HCT116 (cell line): ENCODE measurements at regions not wholly inside any gene's neighbourhood (a gene's known extent, or its start where the extent isn't known, plus 50 kb on each side); places are given as distances from the start of the nearest gene placed in this dataset.

ENCODE experiments used
- ATAC-seq: fragments of 200-7000 bp; cut with Tn5 transposase; 2 replicates; pipeline ENCODE4 v1.9.1; 2020; ENCODE audit warnings: mild to moderate bottlenecking, moderate library complexity
- BruUV-seq: library from RNA; stranded (reverse); fragments of 400-500 nt; replicated peaks from 2 replicates; lab custom pipeline; 2021; lab: Mats Ljungman, UMichigan
- CTCF ChIA-PET: fragments of 300-600 bp; sonication (Branson Sonifier 250); formaldehyde crosslinking; loops from one replicate; lab custom pipeline; 2021; ENCODE audit warnings: antibody characterized with exemption; lab: Charles Lee
- POLR2A ChIA-PET: fragments of 300-600, 350-600 bp; sonication (Branson Sonifier 250); formaldehyde crosslinking; loops from one replicate; lab custom pipeline; 2021; ENCODE audit warnings: antibody characterized with exemption; lab: Charles Lee
- RAD21 ChIA-PET, 2 experiments: fragments of 300-600 bp; sonication (Branson Sonifier 250); formaldehyde crosslinking; loops; one replicate each; lab custom pipeline; 2023; ENCODE audit warnings: low total read pairs in 2 of 2; ENCODE audit not compliant: uncharacterized antibody in 2 of 2, unreplicated experiment in 2 of 2, low non-redundant PET in 1 of 2; lab: Charles Lee
- DNase-seq: peaks from one replicate; pipeline ENCODE4 v3.0.0-alpha.2; 2010; ENCODE audit warnings: low read depth, low spot score
- H2AFZ ChIP-seq: fragments of 200-600 bp; shearing (Covaris generic), sonication (generic); 2 replicates; pipeline ENCODE4 v1.6.1; 2017; ENCODE audit warnings: low read depth, mixed run types, mixed read lengths, antibody characterized with exemption, low read length; ENCODE audit not compliant: poor library complexity, severe bottlenecking
- H3K27ac ChIP-seq: 2 replicates; pipeline ENCODE4 v1.5.1; 2012; ENCODE audit warnings: low read depth, low read length
- H3K27me3 ChIP-seq: fragments of 200-600 bp; sonication (generic); 2 replicates; pipeline ENCODE4 v1.6.1; 2016; ENCODE audit warnings: mixed run types, low read length, mixed read lengths; ENCODE audit not compliant: insufficient read depth
- H3K36me3 ChIP-seq, 2 experiments: fragments of 200-500 bp in 1 of 2; fragments of 200-600 bp in 1 of 2; sonication (Bioruptor generic) in 1 of 2; sonication (generic) in 1 of 2; 2 replicates each; pipeline versions ENCODE4 v1.5.1 to v1.6.1; 2014 to 2016; ENCODE audit warnings: low read length in 2 of 2, inconsistent platforms in 1 of 2, mixed read lengths in 1 of 2, mixed run types in 1 of 2; ENCODE audit not compliant: insufficient read depth in 2 of 2, control insufficient read depth in 1 of 2
- H3K4me1 ChIP-seq, 2 experiments: fragments of 200-600 bp in 1 of 2; sonication (generic) in 1 of 2; 2 replicates each; pipeline versions ENCODE4 v1.5.1 to v1.6.1; 2012 to 2017; ENCODE audit warnings: low read length in 2 of 2, inconsistent platforms in 1 of 2, mild to moderate bottlenecking in 1 of 2, mixed read lengths in 1 of 2, mixed run types in 1 of 2, moderate library complexity in 1 of 2; ENCODE audit not compliant: insufficient read depth in 2 of 2, control insufficient read depth in 1 of 2
- H3K4me2 ChIP-seq: fragments of 200-600 bp; sonication (generic); 2 replicates; pipeline ENCODE4 v1.6.1; 2017; ENCODE audit warnings: mixed run types, low read length, mixed read lengths
- H3K4me3 ChIP-seq, 2 experiments: fragments of 200-600 bp in 1 of 2; sonication (generic) in 1 of 2; replicated peaks in 1 of 2; 2 replicates each; pipeline ENCODE4 v1.5.1; 2011 to 2016; ENCODE audit warnings: low read length in 2 of 2, control low read depth in 1 of 2, low read depth in 1 of 2, mild to moderate bottlenecking in 1 of 2, mixed read lengths in 1 of 2, mixed run types in 1 of 2
- H3K79me2 ChIP-seq: fragments of 200-600 bp; sonication (generic); 2 replicates; pipeline ENCODE4 v1.6.1; 2017; ENCODE audit warnings: mild to moderate bottlenecking, mixed run types, low read length, moderate library complexity, mixed read lengths; ENCODE audit not compliant: insufficient read depth
- H3K9ac ChIP-seq: fragments of 200-600 bp; sonication (generic); 2 replicates; pipeline ENCODE4 v1.6.1; 2016; ENCODE audit warnings: low read length, mixed read lengths
- H3K9me2 ChIP-seq: fragments of 200-600 bp; sonication (generic), shearing (Covaris generic); 2 replicates; pipeline ENCODE4 v1.6.1; 2017; ENCODE audit warnings: mixed run types, mild to moderate bottlenecking, moderate library complexity; ENCODE audit not compliant: insufficient read depth
- H3K9me3 ChIP-seq, 2 experiments: fragments of 200-500 bp in 1 of 2; fragments of 200-600 bp in 1 of 2; sonication (Bioruptor generic) in 1 of 2; sonication (generic) in 1 of 2; 2 replicates each; pipeline ENCODE4 v1.6.1; 2014 to 2017; ENCODE audit warnings: low read length in 2 of 2, mixed read lengths in 2 of 2, inconsistent platforms in 1 of 2, low read depth in 1 of 2, mild to moderate bottlenecking in 1 of 2, mixed run types in 1 of 2, moderate library complexity in 1 of 2; ENCODE audit not compliant: control insufficient read depth in 1 of 2, insufficient read depth in 1 of 2
- H4K20me1 ChIP-seq: fragments of 200-600 bp; sonication (generic), shearing (Covaris generic); 2 replicates; pipeline ENCODE4 v1.6.1; 2017; ENCODE audit warnings: mixed run types, mild to moderate bottlenecking, moderate library complexity; ENCODE audit not compliant: insufficient read depth
- ATF3 ChIP-seq: IDR thresholded peaks from 2 replicates; pipeline ENCODE4 v1.6.1; 2012
- CTCF ChIP-seq, 3 experiments: fragments of 200-600 bp in 1 of 3; sonication (generic) in 1 of 3; IDR thresholded peaks in 2 of 3; conservative IDR thresholded peaks in 1 of 3; 2 replicates each; pipeline ENCODE4 v1.5.1; 2012 to 2017; ENCODE audit warnings: low read depth in 2 of 3, low read length in 2 of 3, antibody characterized with exemption in 1 of 3, borderline replicate concordance in 1 of 3, control low read depth in 1 of 3, mild to moderate bottlenecking in 1 of 3, mixed read lengths in 1 of 3, mixed run types in 1 of 3, moderate library complexity in 1 of 3; ENCODE audit not compliant: insufficient read depth in 1 of 3
- ELF1 ChIP-seq: IDR thresholded peaks from 2 replicates; pipeline ENCODE4 v1.6.1; 2012; ENCODE audit warnings: low read depth, borderline replicate concordance
- FOSL1 ChIP-seq: IDR thresholded peaks from 2 replicates; pipeline ENCODE4 v1.6.1; 2012; ENCODE audit warnings: low read depth
- JUND ChIP-seq: IDR thresholded peaks from 2 replicates; pipeline ENCODE4 v1.6.1; 2012
- MAX ChIP-seq: IDR thresholded peaks from 2 replicates; pipeline ENCODE4 v1.6.1; 2012
- POLR2A ChIP-seq: IDR thresholded peaks from 2 replicates; pipeline ENCODE4 v1.7.0; 2011; ENCODE audit warnings: borderline replicate concordance; ENCODE audit not compliant: insufficient read depth, insufficient read length; ENCODE audit errors: extremely low read depth
- POLR2AphosphoS5 ChIP-seq: IDR thresholded peaks from 2 replicates; pipeline ENCODE4 v1.6.1; 2011; ENCODE audit warnings: mild to moderate bottlenecking, low read depth, low read length, moderate library complexity
- RAD21 ChIP-seq: IDR thresholded peaks from 2 replicates; pipeline ENCODE4 v1.6.1; 2012; ENCODE audit warnings: low read depth, mild to moderate bottlenecking
- SP1 ChIP-seq: IDR thresholded peaks from 2 replicates; pipeline ENCODE4 v1.6.1; 2012; ENCODE audit warnings: low read depth
- SRF ChIP-seq: IDR thresholded peaks from 2 replicates; pipeline ENCODE4 v1.6.1; 2012; ENCODE audit warnings: low read depth
- TCF7L2 ChIP-seq: IDR thresholded peaks from 2 replicates; pipeline ENCODE4 v1.7.0; 2011; ENCODE audit warnings: borderline replicate concordance, inconsistent platforms; ENCODE audit not compliant: insufficient read depth, insufficient read length; ENCODE audit errors: extremely low read depth
- ZFX ChIP-seq: fragments of 450-650 bp; IDR thresholded peaks from 2 replicates; pipeline ENCODE4 v1.6.1; 2017
- ZNF274 ChIP-seq: fragments of 200-500 bp; sonication (Bioruptor generic); IDR thresholded peaks from 2 replicates; pipeline ENCODE4 v1.6.1; 2014; ENCODE audit warnings: mild to moderate bottlenecking, low read depth, low read length, inconsistent platforms
- intact Hi-C: fragments of 100-400 bp; cut with micrococcal nuclease; formaldehyde crosslinking; loops from 2 replicates; pipeline ENCODE4 v1.10.0; 2022

- Histone ChIP-seq H3K4me1 (no peaks in the 10 kb centered on the region), H3K27me3 (no peaks in the 10 kb centered on the region), H3K4me2 (no peak overlapping the region), H3K27ac (no peak overlapping the region), H3K9me3 (no peaks in the 10 kb centered on the region), H4K20me1 (no peaks in the 10 kb centered on the region), H3K36me3 (no peaks in the 10 kb centered on the region), H3K79me2 (no peaks in the 10 kb centered on the region), H3K9ac (no peak overlapping the region), H2AFZ (no peak overlapping the region), H3K9me2 (no peaks in the 10 kb centered on the region), H3K4me3 (no peak overlapping the region)
- RAD21 ChIA-PET: no interaction called here
- no TSS peak for BruUV-seq
- CTCF ChIA-PET: no interaction called here
- TF ChIP-seq SRF (no peak), ZFX (no peak), CTCF (IDR thresholded peaks at IDR 0.05 in 2 of 3, conservative IDR thresholded peaks at IDR 0.05 in 1 of 3; ENCODE audit: borderline replicate concordance in 1 of 3, insufficient read depth in 1 of 3, low read depth in 2 of 3, low read length in 2 of 3) (no peak), ELF1 (no peak), ATF3 (no peak), RAD21 (no peak), TCF7L2 (no peak), ZNF274 (no peak), FOSL1 (no peak), SP1 (no peak), JUND (no peak), MAX (no peak), POLR2AphosphoS5 (no peak), POLR2A (no peak)
- ATAC-seq (no peak), DNase-seq (no peak)
- POLR2A ChIA-PET: no interaction called here
- intact Hi-C loops: no loop called here
These were observed 567.2 kb downstream of the DNAJB9 start for GRCh38 chr7:109136893-109137292.
